Ovary (tissue), 7 donors: ENCODE measurements at regions not wholly inside any gene's neighbourhood (a gene's known extent, or its start where the extent isn't known, plus 50 kb on each side); places are given as distances from the start of the nearest gene placed in this dataset.

Experiments used
- DNase-seq, 5 donors: peaks; one replicate each; pipeline ENCODE4 v3.0.0-alpha.2; 2019 to 2020
- H3K27ac ChIP-seq, 2 donors: fragments of 200-600 bp; one replicate each; pipeline versions ENCODE4 v1.5.1 to v1.8.0; 2019 to 2022
- H3K27me3 ChIP-seq: fragments of 200-600 bp; one replicate; pipeline ENCODE4 v1.8.0; 2022
- H3K36me3 ChIP-seq: fragments of 200-600 bp; sonication (generic); one replicate; pipeline ENCODE4 v1.5.1; 2019
- H3K4me1 ChIP-seq: one replicate; pipeline ENCODE4 v1.8.1; 2013; ENCODE audit warnings: mild to moderate bottlenecking, moderate library complexity; ENCODE audit not compliant: insufficient read depth
- H3K4me3 ChIP-seq: fragments of 200-600 bp; sonication (generic); one replicate; pipeline ENCODE4 v1.5.1; 2017
- H3K9me3 ChIP-seq, 2 donors: fragments of 200-600 bp in 1 of 2; sonication (generic) in 1 of 2; one replicate each; pipeline versions ENCODE4 v1.5.1 to v1.8.1; 2013 to 2019; ENCODE audit warnings: mild to moderate bottlenecking in 1 of 2, moderate library complexity in 1 of 2
- EP300 ChIP-seq: sonication (generic); formaldehyde crosslinking; IDR thresholded peaks from one replicate; pipeline ENCODE4 v1.6.1; 2017; ENCODE audit warnings: antibody characterized with exemption
- POLR2A ChIP-seq: fragments of 450-650 bp; IDR thresholded peaks from one replicate; pipeline ENCODE4 v1.6.1; 2017; ENCODE audit warnings: antibody characterized with exemption, mild to moderate bottlenecking, moderate library complexity
- WGBS, 3 donors: extraction: QIAGEN DNeasy Blood & Tissue Kit in 1 of 3; methylation state at CpG; one replicate each; pipeline versions ENCODE4 v1.1.5 to v1.1.7; 2013 to 2017; 5-methylcytosine and 5-hydroxymethylcytosine counted together
- intact Hi-C, 4 donors: fragments of 100-400 bp; cut with DNase I; formaldehyde crosslinking; loops; one replicate each; pipeline versions ENCODE4 v1.11.0 to v1.15.1; 2022 to 2023
- TF ChIP-seq, protein P1 (sequence below), 3 donors: fragments of 450-650 bp in 2 of 3; fragments of 200-600 bp in 1 of 3; IDR thresholded peaks; one replicate each; pipeline versions ENCODE4 v1.5.1 to v1.8.0; 2016 to 2022; ENCODE audit warnings: antibody characterized with exemption in 3 of 3, mild to moderate bottlenecking in 1 of 3
- donor health status: DM: no; HTN: no; CAD: no; lungs with moderate emphysema.
- donor health status: DM: no; HTN: no; CAD: no.
- donor health status: Bipolar disorder and iron deficiency.
- donor health status: DM: no; HTN: no; CAD: no.
- donor health status: DM: yes; HTN: yes; CAD: no.

DNA sequence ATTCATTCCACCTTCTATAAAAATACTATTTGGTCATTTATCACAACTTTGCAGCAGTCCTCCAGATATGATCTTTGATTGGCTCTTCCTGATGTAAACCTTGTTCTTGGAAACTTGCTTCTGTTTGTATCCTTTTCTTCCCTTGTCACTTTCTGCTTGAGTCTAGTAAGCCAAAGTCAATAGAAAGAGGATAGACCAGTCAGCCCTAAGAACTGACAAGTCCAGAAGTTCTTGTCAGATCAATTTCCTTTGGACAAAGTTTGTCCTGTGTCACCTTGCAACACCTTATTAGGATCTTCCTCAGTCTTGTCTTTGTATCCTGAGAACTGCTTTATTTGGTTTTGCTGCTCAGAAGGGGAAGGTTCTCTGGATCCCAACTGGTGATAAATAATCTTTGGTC lies 87.9 kb upstream of the CCDC54 start:
- H3K36me3 ChIP-seq = no peaks in the 10 kb centered on the region
- peaks cover 0 to 4% of the 10 kb centered on the region in 2 donors for H3K9me3 ChIP-seq
- H3K27me3 ChIP-seq = no peaks in the 10 kb centered on the region
- TF ChIP-seq, protein P1, sequence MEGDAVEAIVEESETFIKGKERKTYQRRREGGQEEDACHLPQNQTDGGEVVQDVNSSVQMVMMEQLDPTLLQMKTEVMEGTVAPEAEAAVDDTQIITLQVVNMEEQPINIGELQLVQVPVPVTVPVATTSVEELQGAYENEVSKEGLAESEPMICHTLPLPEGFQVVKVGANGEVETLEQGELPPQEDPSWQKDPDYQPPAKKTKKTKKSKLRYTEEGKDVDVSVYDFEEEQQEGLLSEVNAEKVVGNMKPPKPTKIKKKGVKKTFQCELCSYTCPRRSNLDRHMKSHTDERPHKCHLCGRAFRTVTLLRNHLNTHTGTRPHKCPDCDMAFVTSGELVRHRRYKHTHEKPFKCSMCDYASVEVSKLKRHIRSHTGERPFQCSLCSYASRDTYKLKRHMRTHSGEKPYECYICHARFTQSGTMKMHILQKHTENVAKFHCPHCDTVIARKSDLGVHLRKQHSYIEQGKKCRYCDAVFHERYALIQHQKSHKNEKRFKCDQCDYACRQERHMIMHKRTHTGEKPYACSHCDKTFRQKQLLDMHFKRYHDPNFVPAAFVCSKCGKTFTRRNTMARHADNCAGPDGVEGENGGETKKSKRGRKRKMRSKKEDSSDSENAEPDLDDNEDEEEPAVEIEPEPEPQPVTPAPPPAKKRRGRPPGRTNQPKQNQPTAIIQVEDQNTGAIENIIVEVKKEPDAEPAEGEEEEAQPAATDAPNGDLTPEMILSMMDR (IDR thresholded peaks at IDR 0.05) = no peak
- TF ChIP-seq POLR2A (no peak), EP300 (no peak)
- H3K4me3 ChIP-seq = no peak overlapping the region
- DNase-seq = no peak
- intact Hi-C loops = no loop called here
- no peaks in the 10 kb centered on the region for H3K4me1 ChIP-seq
- no peak overlapping the region for H3K27ac ChIP-seq

DNA sequence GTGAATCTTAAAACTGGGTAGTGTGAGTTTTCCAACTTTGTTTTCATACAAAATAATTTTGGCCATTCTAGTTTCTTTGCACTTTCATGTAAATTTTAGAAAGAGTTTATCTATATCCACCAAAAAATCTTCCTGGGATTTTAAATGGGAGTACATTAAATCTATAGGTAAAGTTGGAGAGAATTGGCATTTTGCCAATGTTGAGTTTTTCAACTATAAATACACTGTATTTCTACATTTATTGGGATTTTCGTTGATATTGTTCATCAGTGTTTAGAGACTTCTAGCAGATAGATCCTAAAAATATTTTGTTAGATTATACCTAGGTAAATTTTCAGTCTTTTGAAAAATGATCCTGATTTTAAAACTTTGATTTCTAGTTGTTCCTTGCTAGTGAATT lies 83.1 kb upstream of the CCDC54 start:
- intact Hi-C loops = no loop called here
- Histone ChIP-seq H3K27me3 (no peaks in the 10 kb centered on the region), H3K27ac (no peak overlapping the region), H3K4me3 (no peak overlapping the region), H3K4me1 (no peaks in the 10 kb centered on the region), H3K9me3 (peaks cover 0 to 4% of the 10 kb centered on the region in 2 donors), H3K36me3 (no peaks in the 10 kb centered on the region)
- WGBS, 3 donors = 83 to 91% (median 87%) methylated on average over 1 of the region's 1 CpG
- no peak for DNase-seq
- TF ChIP-seq EP300 (no peak), POLR2A (no peak)
- TF ChIP-seq, protein P1 (IDR thresholded peaks at IDR 0.05) = no peak

DNA sequence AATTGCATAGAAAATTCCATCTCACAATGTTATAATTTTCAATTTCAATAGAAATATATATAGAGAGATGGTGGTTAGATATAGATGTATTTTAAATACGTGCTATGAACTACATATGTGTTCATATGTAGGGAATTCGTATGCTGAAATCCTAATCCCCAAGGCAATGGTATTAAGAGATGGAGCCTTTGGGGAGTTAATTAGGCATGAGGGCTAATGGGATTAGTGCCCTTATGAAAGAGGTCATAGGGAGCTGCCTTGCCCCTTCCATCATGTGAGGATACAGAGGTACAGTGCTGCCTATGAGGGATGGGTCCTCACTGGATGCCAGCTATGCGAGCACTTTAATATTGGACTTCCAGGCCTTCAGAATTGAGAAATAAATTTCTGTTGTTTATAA lies 79.6 kb upstream of the CCDC54 start:
- no peaks in the 10 kb centered on the region for H3K9me3 ChIP-seq
- DNase-seq = no peak
- WGBS, 3 donors = 93 to 100% (median 96%) methylated on average over 3 of the region's 3 CpGs
- intact Hi-C loops = no loop called here
- no peaks in the 10 kb centered on the region for H3K4me1 ChIP-seq
- no peaks in the 10 kb centered on the region for H3K36me3 ChIP-seq
- no peaks in the 10 kb centered on the region for H3K27me3 ChIP-seq
- TF ChIP-seq, protein P1 (IDR thresholded peaks at IDR 0.05) = no peak
- TF ChIP-seq POLR2A (no peak), EP300 (no peak)
- H3K4me3 ChIP-seq = no peak overlapping the region
- no peak overlapping the region for H3K27ac ChIP-seq

DNA sequence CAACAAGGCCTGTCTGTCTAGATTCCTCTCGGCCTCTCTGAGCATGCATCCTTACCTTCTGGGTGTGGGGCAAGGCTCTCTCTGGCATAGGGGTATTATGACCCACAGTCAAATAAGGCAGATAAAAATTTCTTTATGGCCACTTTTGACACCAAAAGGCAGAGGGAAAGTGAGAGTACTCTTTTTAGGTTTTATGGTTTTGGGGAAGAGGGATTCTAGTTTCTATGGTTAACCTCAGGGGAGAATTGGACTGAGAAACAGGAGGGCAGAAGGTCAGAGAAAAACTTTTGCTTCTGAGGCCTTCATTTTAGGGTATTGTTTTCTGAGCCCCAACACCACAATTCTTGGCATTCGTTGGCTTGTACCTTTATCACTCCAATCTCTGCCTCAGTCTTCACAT lies 70.0 kb upstream of the CCDC54 start:
- H3K9me3 ChIP-seq = no peaks in the 10 kb centered on the region
- no peaks in the 10 kb centered on the region for H3K36me3 ChIP-seq
- 91 to 94% (median 93%) methylated on average over 2 of the region's 2 CpGs for WGBS, 3 donors
- no peak for TF ChIP-seq POLR2A
- TF ChIP-seq, protein P1 (IDR thresholded peaks at IDR 0.05) = no peak
- H3K27ac ChIP-seq = no peak overlapping the region
- no peaks in the 10 kb centered on the region for H3K27me3 ChIP-seq
- intact Hi-C loops = no loop called here
- no peak overlapping the region for H3K4me3 ChIP-seq
- DNase-seq = no peak
- H3K4me1 ChIP-seq = no peaks in the 10 kb centered on the region

DNA sequence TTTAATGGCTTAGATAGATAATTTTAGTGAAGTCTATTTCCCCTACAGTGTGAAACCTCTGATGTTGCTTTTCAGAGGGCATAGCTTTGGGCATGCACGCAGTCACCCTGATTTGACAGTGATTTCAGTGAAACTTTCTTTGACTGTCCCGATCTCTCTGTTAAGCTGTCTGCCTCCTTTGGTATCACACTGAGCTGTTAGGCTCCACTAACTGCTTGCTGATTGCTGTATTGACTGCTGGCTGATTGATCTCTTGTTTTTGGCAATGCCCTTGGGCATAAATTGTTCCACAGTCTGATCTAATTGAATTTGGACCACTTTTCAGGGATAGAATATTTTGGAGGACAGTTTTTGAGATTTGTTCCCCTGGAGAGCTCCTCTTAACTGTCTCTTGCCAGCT lies 68.5 kb upstream of the CCDC54 start:
- Histone ChIP-seq H3K36me3 (no peaks in the 10 kb centered on the region), H3K27me3 (no peaks in the 10 kb centered on the region), H3K4me1 (no peaks in the 10 kb centered on the region), H3K4me3 (no peak overlapping the region), H3K9me3 (no peaks in the 10 kb centered on the region), H3K27ac (no peak overlapping the region)
- intact Hi-C loops = no loop called here
- no peak for TF ChIP-seq EP300
- TF ChIP-seq, protein P1 (IDR thresholded peaks at IDR 0.05) = no peak
- DNase-seq = no peak
- 48 to 72% (median 71%) methylated on average over 2 of the region's 2 CpGs for WGBS, 3 donors
